Nephron (organoid): ENCODE measurements at regions not wholly inside any gene's neighbourhood (a gene's known extent, or its start where the extent isn't known, plus 50 kb on each side); places are given as distances from the start of the nearest gene placed in this dataset.

ENCODE experiments used
- H3K27ac Mint-ChIP-seq, 3 experiments: 2 replicates each; pipeline ENCODE4 v1.8.0; 2020; ENCODE audit warnings: mixed read lengths in 3 of 3, mild to moderate bottlenecking in 2 of 3, moderate library complexity in 1 of 3
- H3K27me3 Mint-ChIP-seq: 2 replicates; pipeline ENCODE4 v1.8.0; 2021; ENCODE audit warnings: low read depth, mild to moderate bottlenecking, moderate library complexity, mixed read lengths
- H3K36me3 Mint-ChIP-seq: 2 replicates; pipeline ENCODE4 v1.8.0; 2020; ENCODE audit warnings: low read depth, mixed read lengths
- H3K4me1 Mint-ChIP-seq: 2 replicates; pipeline ENCODE4 v1.8.0; 2020; ENCODE audit warnings: mixed read lengths
- H3K4me3 Mint-ChIP-seq, 3 experiments: 2 replicates each; pipeline ENCODE4 v1.8.0; 2020; ENCODE audit warnings: mild to moderate bottlenecking in 3 of 3, mixed read lengths in 3 of 3, moderate library complexity in 2 of 3
- H3K9me3 Mint-ChIP-seq: 2 replicates; pipeline ENCODE4 v1.8.0; 2020; ENCODE audit warnings: mixed read lengths
- CTCF ChIP-seq, 3 experiments: fragments of 200-600 bp; sonication (generic); IDR thresholded peaks; one replicate each; pipeline ENCODE4 v1.5.0; 2021; ENCODE audit warnings: antibody characterized with exemption in 3 of 3; ENCODE audit not compliant: unreplicated experiment in 3 of 3

DNA sequence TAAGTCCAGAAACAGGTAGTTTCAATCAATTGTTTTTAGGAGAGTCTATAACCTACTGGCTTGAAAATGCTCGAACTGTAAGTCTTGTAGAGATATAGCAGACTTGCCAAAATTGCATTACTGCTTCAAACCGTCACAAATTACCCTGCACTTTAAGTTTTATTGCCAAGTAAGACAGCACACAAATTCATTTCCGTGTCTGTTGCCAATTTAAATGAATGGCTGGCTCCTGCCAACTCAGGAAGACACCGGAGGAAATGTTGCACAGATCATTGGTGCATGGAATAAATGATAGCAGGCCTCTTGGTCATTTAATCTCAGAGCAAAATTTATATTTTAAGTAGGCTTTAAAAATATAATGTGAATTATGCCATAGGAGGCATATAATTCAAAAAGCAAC lies 438.1 kb downstream of the HACE1 start:
- H3K27me3 Mint-ChIP-seq, result peaks cover 8% of the 10 kb centered on the region
- H3K36me3 Mint-ChIP-seq, result no peaks in the 10 kb centered on the region
- H3K4me1 Mint-ChIP-seq, result peaks cover 7% of the 10 kb centered on the region
- H3K9me3 Mint-ChIP-seq, result peaks cover 7% of the 10 kb centered on the region
- H3K27ac Mint-ChIP-seq, result no peak overlapping the region
- no peak overlapping the region for H3K4me3 Mint-ChIP-seq
- no peak for TF ChIP-seq CTCF (IDR thresholded peaks at IDR 0.05; ENCODE audit: unreplicated experiment in 3 of 3)

- Mint-ChIP-seq H3K9me3 (no peaks in the 10 kb centered on the region), H3K27ac (no peak overlapping the region), H3K27me3 (no peaks in the 10 kb centered on the region), H3K36me3 (no peaks in the 10 kb centered on the region), H3K4me3 (no peak overlapping the region), H3K4me1 (peaks cover 7% of the 10 kb centered on the region)
- TF ChIP-seq CTCF (IDR thresholded peaks at IDR 0.05; ENCODE audit: unreplicated experiment in 3 of 3), result no peak
Measured at GRCh38 chr6:104418839-104419238, 440.9 kb downstream of the HACE1 start.

DNA sequence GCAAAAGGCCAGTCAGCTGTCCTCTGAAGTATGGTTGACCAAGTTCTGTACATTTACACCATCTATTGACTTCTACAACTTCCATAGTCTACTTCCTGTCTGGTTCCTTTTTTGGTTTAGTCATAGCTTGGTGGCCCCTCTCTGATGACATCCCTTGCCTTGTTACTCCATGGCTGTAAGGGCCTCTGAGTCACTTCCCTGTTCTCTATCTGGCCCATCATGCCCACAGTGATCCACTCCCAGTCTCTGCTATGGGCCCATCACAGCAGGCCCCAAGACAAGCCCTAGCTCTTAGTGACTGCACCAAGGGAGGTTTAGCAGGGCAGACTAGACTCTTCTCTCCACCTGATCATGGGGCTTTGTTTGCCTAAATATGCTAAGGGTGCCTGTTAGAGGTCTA lies 441.6 kb downstream of the HACE1 start:
- Mint-ChIP-seq H3K27ac (no peak overlapping the region), H3K36me3 (no peaks in the 10 kb centered on the region), H3K27me3 (no peaks in the 10 kb centered on the region), H3K9me3 (no peaks in the 10 kb centered on the region), H3K4me1 (peaks cover 7% of the 10 kb centered on the region), H3K4me3 (no peak overlapping the region)
- no peak for TF ChIP-seq CTCF (IDR thresholded peaks at IDR 0.05; ENCODE audit: unreplicated experiment in 3 of 3)

DNA sequence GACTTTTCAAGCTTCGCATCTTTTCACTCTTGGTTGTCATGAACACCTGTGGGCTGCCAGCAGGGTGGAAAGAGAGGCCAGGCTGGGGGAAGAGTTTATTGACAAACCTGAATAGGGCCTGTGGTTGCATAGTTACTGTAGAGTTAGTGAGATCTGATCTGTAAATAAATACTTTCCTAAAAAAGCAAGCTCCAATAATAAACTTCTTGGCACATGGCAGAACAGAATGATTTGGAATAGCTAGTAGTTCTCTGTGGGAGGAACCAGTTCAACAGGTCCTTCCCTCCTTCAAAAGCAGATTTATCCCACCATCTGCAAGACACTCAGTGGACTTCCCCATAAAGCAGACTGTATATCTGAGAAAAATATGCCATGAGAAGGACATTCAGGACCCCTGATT lies 445.0 kb downstream of the HACE1 start:
- Mint-ChIP-seq H3K9me3 (no peaks in the 10 kb centered on the region), H3K4me1 (no peaks in the 10 kb centered on the region), H3K27me3 (no peaks in the 10 kb centered on the region), H3K27ac (no peak overlapping the region), H3K36me3 (no peaks in the 10 kb centered on the region), H3K4me3 (no peak overlapping the region)
- no peak for TF ChIP-seq CTCF (IDR thresholded peaks at IDR 0.05; ENCODE audit: unreplicated experiment in 3 of 3)

DNA sequence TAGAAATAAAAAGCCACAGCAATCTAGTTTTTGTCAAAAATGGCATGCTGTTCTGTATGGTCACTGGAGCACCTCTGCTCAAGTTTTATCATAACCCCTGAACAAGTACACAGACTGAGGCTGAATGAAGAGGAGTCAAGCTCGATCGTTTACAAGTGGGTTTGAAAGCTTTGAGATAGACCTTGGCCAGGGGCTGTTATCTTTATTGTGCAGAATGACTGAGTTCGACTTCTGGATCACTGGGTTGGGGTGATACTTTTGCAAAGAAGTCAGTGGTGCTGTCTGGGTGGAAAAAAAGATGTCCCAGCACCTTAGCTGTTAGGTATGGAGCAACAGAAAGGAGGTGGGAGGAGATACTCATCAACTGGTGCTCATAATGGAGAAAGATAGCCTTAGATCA lies 446.0 kb downstream of the HACE1 start:
- Mint-ChIP-seq H3K4me1 (no peaks in the 10 kb centered on the region), H3K36me3 (no peaks in the 10 kb centered on the region), H3K27me3 (no peaks in the 10 kb centered on the region), H3K9me3 (no peaks in the 10 kb centered on the region), H3K27ac (no peak overlapping the region), H3K4me3 (no peak overlapping the region)
- no peak for TF ChIP-seq CTCF (IDR thresholded peaks at IDR 0.05; ENCODE audit: unreplicated experiment in 3 of 3)

DNA sequence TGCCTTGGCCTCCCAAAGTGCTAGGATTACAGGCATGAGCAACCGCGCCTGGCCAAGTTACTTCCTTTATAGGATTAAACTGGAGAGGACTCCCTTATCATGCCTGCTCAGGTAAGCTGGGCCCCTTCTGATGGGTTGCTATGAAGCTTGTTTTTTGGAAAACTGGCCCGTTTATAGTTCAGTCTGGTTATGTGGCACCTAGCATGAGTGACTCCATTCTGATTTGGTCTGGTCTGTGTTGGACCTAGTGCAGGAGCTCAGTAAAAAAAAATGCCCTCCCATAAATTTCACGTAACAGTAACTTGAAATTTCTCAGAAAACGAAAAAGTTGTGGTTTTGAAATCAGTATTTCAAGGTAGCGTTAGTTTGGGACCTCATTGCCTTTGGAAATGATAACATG lies 448.4 kb downstream of the HACE1 start:
- Mint-ChIP-seq H3K4me3 (no peak overlapping the region), H3K4me1 (no peaks in the 10 kb centered on the region), H3K36me3 (no peaks in the 10 kb centered on the region), H3K27me3 (no peaks in the 10 kb centered on the region), H3K27ac (no peak overlapping the region), H3K9me3 (no peaks in the 10 kb centered on the region)
- TF ChIP-seq CTCF (IDR thresholded peaks at IDR 0.05; ENCODE audit: unreplicated experiment in 3 of 3), result no peak
